ENCODE measurements at regions not wholly inside any gene's neighbourhood (a gene's known extent, or its start where the extent isn't known, plus 50 kb on each side); places are given as distances from the start of the nearest gene placed in this dataset.

DNA sequence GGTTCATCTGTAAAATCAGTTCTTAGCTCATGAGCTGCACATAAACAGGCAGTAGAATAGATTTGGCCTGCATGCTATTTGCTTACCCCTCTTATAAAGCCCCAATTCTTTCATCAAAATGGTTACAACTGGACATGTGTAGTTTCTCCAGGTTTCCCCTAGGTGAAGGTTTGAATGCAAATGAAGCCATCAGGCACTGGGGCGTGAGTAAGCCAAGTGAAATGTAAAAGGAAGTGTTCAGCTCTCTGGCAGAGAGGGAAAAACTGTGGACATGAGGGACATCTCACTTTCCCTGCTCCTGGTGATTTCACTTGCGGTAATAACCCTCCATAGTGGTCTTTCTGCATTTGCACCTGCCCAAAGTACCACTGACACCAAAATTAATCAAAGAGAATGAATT is 1402.3 kb upstream of the LRRTM1 start:
- TF ChIP-seq GATA3 (IDR thresholded peaks at IDR 0.05; ENCODE audit: low read depth, low read length), result no peak
- TF ChIP-seq GATA2 (IDR thresholded peaks at IDR 0.05; ENCODE audit: low read depth, low read length), result no peak

DNA sequence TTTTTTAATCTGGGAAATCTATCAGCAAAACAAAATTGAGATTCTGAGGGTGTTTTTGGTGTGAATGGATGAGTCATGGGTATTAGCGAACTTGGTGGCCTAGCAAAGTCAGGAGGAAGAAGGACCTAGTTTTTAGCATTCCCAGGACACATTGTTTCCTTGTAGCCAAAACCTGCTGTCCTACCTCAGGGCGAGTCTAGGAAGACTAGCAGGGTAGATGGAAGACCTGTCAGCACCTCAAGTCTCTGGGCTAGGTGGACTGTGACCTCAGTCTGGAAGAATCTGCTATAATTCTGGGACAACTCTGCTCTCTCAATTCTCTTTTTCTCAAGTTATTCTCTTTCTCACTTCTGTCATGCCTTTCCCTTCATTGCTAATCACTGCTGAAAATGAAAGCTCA is 1399.3 kb upstream of the LRRTM1 start:
- TF ChIP-seq GATA3 (IDR thresholded peaks at IDR 0.05; ENCODE audit: low read depth, low read length) (no peak), GATA2 (IDR thresholded peaks at IDR 0.05; ENCODE audit: low read depth, low read length) (no peak)

DNA sequence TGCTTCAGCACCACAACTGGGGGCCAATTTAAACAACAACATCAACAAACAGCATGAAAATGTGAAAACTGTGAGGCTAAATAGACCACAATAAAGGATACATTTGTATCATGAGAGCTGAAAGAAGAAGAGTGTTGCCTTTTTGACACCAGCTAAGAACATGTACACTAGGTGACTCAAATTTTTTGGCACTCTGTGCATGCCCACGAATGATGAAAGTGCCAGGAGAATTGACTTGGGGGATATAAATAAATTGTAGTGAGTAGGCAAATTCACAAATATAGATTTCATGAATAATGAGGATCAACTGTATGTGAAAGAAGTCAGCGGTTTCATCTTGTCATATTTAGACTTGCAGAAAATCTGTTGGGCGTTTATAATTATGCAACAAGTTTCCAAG is 1388.0 kb upstream of the LRRTM1 start:
- TF ChIP-seq GATA2 (IDR thresholded peaks at IDR 0.05; ENCODE audit: low read depth, low read length), result no peak
- no peak for TF ChIP-seq GATA3 (IDR thresholded peaks at IDR 0.05; ENCODE audit: low read depth, low read length)

DNA sequence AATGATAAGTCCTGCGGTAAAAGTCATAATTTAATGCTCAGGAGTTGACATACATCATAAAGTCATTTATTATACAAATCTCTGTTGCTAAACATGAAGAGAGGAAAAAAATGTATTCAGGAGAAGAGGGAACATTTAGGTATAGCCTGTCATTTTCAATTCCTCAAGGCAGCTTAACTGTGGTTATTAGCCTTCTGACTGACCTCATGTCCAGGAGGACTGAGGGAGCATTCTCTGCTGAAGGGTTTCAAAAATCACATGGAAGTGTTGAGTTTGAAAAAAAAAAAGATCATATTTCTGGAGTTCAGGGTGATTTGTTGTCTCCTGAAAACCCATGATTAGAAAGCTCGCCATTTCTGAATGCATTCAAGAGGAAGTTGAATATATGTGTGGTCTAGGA is 1371.1 kb upstream of the LRRTM1 start:
- no peak for TF ChIP-seq GATA2 (IDR thresholded peaks at IDR 0.05; ENCODE audit: low read depth, low read length)
- no peak for TF ChIP-seq GATA3 (IDR thresholded peaks at IDR 0.05; ENCODE audit: low read depth, low read length)

DNA sequence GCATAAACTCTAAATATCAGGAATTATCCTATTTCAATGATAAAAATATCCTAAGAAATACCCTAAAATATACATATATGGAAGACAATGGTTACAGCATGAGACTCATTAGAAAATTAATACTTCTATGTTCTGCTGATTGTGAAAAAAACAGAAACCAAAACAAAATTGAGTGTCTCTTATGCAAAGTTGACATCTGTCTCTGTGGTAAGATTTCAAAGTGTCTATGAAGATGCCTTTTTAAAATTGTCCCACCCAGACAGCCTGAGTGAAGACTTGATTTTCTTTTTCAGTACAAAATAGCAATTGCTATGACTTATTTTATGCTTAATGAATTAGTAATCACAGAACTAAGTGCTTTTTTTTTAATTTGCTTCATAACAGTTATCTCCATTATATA is 1368.4 kb upstream of the LRRTM1 start:
- TF ChIP-seq GATA2 (IDR thresholded peaks at IDR 0.05; ENCODE audit: low read depth, low read length), result no peak
- no peak for TF ChIP-seq GATA3 (IDR thresholded peaks at IDR 0.05; ENCODE audit: low read depth, low read length)

DNA sequence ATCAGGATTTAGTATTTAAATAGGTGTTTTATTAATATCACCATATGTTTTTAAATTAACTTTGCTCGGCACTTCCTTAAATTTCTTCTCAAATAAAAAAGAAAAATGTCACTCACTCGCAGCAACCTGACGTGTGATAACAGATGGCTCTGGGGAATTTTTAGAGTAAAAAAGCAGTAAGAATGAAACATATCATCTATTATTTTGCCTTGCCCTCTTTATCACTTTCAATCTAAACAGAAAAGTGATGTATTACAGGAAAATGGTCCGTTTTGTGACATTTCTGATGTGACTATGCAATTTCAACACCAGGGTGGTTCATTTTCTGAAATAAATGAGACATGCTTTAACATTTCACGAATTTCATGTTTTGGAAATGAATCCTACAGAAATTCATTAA is 1368.0 kb upstream of the LRRTM1 start:
- no peak for TF ChIP-seq GATA3 (IDR thresholded peaks at IDR 0.05; ENCODE audit: low read depth, low read length)
- no peak for TF ChIP-seq GATA2 (IDR thresholded peaks at IDR 0.05; ENCODE audit: low read depth, low read length)

DNA sequence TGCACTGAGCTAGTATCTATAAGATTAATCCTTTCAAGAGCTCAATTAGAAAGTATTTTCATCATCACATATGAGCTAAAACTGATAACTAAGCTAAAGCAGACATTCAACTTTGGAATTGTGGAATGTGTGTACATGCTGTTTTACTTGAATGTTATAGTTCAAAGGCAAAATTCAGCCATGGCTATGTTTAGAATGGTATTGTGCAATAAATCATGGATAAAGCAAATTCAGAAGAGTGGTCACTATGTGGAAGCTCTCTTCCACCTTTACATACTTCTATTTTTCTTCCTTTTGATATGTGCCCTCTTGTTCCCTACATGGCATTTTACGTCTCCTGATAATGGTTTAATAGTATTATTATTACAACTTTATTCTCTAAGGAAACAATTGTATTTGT is 1366.3 kb upstream of the LRRTM1 start:
- TF ChIP-seq GATA2 (IDR thresholded peaks at IDR 0.05; ENCODE audit: low read depth, low read length), result no peak
- TF ChIP-seq GATA3 (IDR thresholded peaks at IDR 0.05; ENCODE audit: low read depth, low read length), result no peak

DNA sequence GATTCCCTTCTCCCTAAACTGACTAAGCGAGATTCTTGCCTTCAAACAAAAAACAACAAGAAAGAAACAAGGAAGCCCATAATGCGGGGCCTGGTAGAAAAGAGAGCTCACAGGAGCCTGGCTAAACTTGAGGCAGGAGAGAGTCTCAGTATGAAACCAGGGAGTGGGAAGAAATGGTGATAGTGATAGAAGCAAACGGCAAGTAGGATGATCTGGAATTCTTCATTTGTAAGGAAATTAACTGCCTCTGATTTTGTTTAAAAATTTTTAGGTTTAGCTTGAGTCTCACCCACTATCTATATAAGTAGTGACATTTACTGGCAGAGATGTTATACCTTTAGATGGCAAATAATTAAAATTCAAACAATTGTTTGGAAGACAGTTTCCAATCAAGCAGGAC is 1356.5 kb upstream of the LRRTM1 start:
- TF ChIP-seq GATA3 (IDR thresholded peaks at IDR 0.05; ENCODE audit: low read depth, low read length) (no peak), GATA2 (IDR thresholded peaks at IDR 0.05; ENCODE audit: low read depth, low read length) (no peak)

DNA sequence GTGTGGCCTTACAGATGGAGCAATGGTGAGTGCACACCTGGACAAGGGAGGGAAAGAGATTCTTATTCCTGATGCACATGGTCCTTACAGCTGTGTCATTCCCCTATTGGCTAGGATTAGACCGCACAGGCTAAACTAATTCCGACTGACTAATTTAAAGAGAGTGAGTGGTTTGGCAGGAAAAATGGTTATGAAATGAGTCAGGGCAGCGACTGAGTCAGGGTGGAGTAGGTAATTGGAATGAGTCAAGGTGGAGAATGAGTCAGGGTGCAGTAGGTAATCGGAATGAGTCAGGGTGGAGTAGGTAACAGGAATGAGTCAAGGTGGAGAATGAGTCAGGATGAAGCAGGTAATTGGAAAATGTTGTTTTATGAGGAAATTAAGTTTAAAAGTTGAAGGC is 1353.7 kb upstream of the LRRTM1 start:
- TF ChIP-seq GATA3 (IDR thresholded peaks at IDR 0.05; ENCODE audit: low read depth, low read length), result no peak
- no peak for TF ChIP-seq GATA2 (IDR thresholded peaks at IDR 0.05; ENCODE audit: low read depth, low read length)

DNA sequence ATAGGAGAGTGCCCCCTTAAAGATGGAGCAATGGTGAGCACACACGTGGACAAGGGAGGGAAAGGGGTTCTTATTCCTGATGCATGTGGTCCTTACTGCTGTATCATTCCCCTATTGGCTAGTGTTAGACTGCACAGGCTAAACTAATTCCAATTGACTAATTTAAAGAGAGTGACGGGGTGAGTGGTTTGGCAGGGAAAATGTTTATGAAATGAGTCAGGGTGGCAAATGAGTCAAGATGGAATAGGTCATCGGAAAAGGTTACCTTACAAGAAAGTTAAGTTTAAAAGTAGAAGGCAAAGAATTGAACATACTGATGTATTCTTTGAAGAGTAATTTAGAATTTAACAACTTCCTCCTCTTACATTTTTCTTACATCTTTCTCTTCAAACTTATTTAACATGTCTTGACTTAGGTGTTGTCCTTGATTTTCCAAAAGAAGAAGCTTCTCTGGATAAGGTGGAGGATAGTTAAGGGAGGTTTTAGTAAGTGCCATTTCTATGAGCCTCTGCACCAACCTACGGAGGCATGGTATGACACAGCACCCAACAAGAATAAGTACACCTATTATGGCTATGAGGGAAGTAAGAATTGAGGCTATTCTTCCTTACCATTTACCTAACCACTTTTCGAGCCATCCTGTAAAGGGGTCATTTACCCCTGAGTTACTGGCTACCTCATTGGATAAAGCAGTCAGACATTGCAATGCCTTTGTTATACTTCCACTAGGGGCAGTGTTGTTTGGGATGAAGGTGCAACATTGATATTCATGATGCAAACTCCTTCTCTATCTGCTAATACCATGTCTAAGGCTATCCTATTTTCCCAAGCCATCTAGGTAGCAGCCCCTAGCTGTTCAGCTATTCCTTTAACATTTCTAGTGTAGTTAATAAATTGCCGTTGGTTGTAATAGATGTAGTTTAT is 1345.8 kb upstream of the LRRTM1 start:
- TF ChIP-seq GATA3 (IDR thresholded peaks at IDR 0.05; ENCODE audit: low read depth, low read length) (no peak), GATA2 (IDR thresholded peaks at IDR 0.05; ENCODE audit: low read depth, low read length) (no peak)

DNA sequence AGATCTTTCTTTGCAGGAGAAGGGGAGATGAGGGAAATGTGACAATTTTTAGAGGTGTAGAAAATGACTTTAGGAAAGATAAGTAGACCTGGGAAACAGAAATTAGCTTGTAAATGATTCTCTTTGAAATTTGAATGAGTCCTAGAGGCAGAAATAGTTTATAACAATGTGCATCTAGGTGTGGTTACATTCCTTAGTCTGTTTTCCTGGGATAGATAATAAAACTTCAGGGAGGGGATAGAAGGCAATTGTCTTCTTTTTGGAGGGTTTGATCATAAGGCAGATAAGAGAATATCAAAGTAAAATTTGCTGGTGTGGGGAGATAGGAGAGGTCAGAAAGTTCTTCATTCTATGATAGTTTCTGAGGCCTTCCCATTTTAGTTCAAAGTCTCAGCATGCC is 1344.3 kb upstream of the LRRTM1 start:
- no peak for TF ChIP-seq GATA3 (IDR thresholded peaks at IDR 0.05; ENCODE audit: low read depth, low read length)
- TF ChIP-seq GATA2 (IDR thresholded peaks at IDR 0.05; ENCODE audit: low read depth, low read length), result no peak

DNA sequence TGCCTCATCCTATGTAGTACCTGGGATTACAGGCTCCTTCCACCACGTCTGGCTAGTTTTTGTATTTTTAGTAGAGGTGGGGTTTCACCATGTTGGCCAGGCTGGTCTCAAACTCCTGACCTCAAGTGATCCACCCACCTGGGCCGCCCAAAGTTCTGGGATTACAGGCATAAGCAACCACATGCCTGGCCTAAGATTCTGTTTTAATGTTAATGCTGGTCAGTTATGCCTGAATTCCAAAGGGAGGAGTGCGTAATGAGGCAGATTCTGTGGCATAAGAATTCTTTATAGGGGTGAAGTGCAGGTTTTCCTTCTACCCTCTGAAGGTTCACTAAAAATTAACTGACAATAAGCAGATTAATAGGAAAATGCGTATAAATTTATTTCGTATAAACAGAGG is 1343.8 kb upstream of the LRRTM1 start:
- TF ChIP-seq GATA2 (IDR thresholded peaks at IDR 0.05; ENCODE audit: low read depth, low read length), result no peak
- TF ChIP-seq GATA3 (IDR thresholded peaks at IDR 0.05; ENCODE audit: low read depth, low read length), result no peak

DNA sequence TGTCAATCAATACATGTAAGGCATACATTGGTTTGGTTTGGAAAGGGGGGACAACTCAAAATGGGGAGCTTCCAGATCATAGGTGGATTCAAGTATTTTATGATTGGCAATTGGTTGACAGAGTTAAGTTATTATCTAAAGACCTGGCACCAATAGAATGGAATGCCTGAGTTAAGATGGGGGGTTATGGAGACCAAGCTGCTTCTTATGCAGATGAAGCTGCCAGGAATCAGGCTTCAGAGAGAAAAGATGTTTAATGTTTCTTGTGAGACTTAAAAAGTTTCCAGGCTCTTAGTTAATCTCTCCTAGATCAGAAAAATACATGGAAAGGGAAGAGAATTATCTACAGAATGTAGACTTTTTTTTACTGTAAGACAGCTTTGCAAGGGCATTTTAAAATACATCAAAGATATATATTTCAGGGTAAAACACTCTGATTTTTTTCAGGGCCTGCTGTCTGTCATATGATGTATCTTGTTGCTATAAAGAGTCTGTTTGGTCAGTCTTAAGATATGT is 1343.2 kb upstream of the LRRTM1 start:
- no peak for TF ChIP-seq GATA2 (IDR thresholded peaks at IDR 0.05; ENCODE audit: low read depth, low read length)
- no peak for TF ChIP-seq GATA3 (IDR thresholded peaks at IDR 0.05; ENCODE audit: low read depth, low read length)

DNA sequence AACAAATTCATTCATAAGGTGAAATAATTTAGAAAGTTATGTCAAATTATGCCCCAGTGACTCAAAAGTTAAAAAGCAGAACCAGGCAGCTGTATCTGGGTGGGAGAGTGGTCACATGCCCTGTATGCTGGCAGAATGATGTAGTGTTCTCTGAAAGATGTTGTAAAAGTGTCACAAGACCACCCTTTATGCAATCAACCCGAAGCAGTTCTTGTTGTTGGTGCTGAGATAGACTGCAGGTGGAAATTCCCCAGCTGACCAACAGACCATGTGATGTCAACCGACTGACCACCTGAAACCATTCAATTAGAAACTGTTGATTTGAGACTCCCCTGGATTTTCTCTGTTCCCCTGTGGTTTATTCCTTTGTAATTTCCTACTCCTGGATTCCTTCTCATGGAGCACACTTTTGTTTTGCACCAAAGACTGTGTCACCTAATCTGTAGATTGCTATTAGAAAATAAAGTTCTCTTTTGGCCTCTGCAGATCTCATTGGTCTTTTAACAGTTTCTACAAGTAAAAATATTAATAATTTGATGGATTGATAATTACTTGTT is 1341.3 kb upstream of the LRRTM1 start:
- TF ChIP-seq GATA2 (IDR thresholded peaks at IDR 0.05; ENCODE audit: low read depth, low read length) (no peak), GATA3 (IDR thresholded peaks at IDR 0.05; ENCODE audit: low read depth, low read length) (no peak)

DNA sequence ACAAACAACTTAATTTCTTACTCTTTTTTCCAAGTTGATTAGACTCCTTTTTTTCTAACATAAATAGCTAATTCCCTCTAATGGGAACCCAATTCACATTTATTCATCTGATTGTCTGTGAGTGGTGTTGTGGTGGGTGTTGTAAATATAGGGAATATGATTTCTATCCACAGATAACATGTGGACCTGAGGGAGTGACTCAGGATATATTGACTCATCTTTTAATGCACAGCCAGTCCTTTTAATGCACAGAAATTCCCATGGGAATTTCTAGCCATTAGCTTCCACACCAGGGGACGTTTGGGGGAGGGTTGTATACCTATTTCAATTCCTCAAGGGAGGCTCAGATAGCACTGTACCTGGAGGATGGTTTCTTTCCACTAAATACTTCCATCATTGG is 1339.6 kb upstream of the LRRTM1 start:
- TF ChIP-seq GATA3 (IDR thresholded peaks at IDR 0.05; ENCODE audit: low read depth, low read length) (no peak), GATA2 (IDR thresholded peaks at IDR 0.05; ENCODE audit: low read depth, low read length) (no peak)

All from SH-SY5Y (cell line).